H1 (cell line): ENCODE measurements at regions not wholly inside any gene's neighbourhood (a gene's known extent, or its start where the extent isn't known, plus 50 kb on each side); places are given as distances from the start of the nearest gene placed in this dataset.

Experiments used
- ATF2 ChIP-seq: IDR thresholded peaks from 2 replicates; pipeline ENCODE4 v1.6.1; 2012; ENCODE audit warnings: low read length, inconsistent platforms
- BRCA1 ChIP-seq: IDR thresholded peaks from 2 replicates; pipeline ENCODE4 v1.6.1; 2012; ENCODE audit warnings: low read depth, low read length, improper control_type of control experiment
- CHD7 ChIP-seq: fragments of 300-600 bp; sonication (generic); IDR thresholded peaks from 2 replicates; pipeline ENCODE4 v1.7.1; 2012; ENCODE audit warnings: low read length, moderate library complexity, mild to moderate bottlenecking, inconsistent platforms; ENCODE audit not compliant: insufficient replicate concordance
- CREB1 ChIP-seq: IDR thresholded peaks from 2 replicates; pipeline ENCODE4 v1.6.1; 2012; ENCODE audit warnings: inconsistent platforms
- EP300 ChIP-seq, 2 experiments: IDR thresholded peaks; 1 replicate in 1 of 2; 2 replicates in 1 of 2; pipeline ENCODE4 v1.6.1; 2011 to 2012; ENCODE audit warnings: low read depth in 2 of 2, low read length in 2 of 2, mild to moderate bottlenecking in 2 of 2, borderline replicate concordance in 1 of 2, inconsistent platforms in 1 of 2, moderate library complexity in 1 of 2
- KDM4A ChIP-seq: IDR thresholded peaks from one replicate; pipeline ENCODE4 v1.7.1; 2012; ENCODE audit warnings: low read depth, mild to moderate bottlenecking, moderate library complexity, low read length, inconsistent platforms; ENCODE audit not compliant: severe bottlenecking
- NRF1 ChIP-seq: IDR thresholded peaks from 2 replicates; pipeline ENCODE4 v1.6.1; 2011; ENCODE audit warnings: mild to moderate bottlenecking, low read depth, low read length, improper control_type of control experiment
- POLR2AphosphoS5 ChIP-seq: IDR thresholded peaks from 2 replicates; pipeline ENCODE4 v1.6.1; 2011; ENCODE audit warnings: low read depth, low read length
- SIX5 ChIP-seq: IDR thresholded peaks from 2 replicates; pipeline ENCODE4 v1.6.1; 2011; ENCODE audit warnings: mild to moderate bottlenecking, low read depth, low read length
- SP1 ChIP-seq: IDR thresholded peaks from 2 replicates; pipeline ENCODE4 v1.6.1; 2011; ENCODE audit warnings: low read depth, low read length
- SP2 ChIP-seq: IDR thresholded peaks from 2 replicates; pipeline ENCODE4 v1.6.1; 2012; ENCODE audit warnings: mild to moderate bottlenecking, low read length, inconsistent platforms
- TBP ChIP-seq: IDR thresholded peaks from 2 replicates; pipeline ENCODE4 v1.6.1; 2011; ENCODE audit warnings: low read depth, low read length, improper control_type of control experiment

DNA sequence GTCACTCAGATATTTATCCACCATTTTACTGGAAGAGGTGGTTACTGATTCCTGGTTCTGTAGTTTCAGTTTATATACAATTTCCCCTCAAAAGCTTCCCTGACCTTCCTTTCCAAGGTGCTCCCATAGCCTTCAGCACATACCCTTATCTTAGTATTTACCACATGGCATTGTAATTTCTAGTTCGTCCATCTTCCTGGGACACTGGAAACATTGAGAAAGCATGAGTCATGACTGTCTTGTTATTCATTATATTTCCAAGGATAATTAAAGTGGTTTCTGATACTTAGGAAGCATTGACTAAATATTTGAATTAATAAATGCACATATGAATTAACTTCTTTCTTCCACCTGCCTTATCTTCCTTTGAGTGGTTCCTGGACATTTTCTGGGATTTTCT lies 203.8 kb downstream of the ETAA1 start (continued):
- TF ChIP-seq CHD7 (no peak), SIX5 (no peak), CREB1 (no peak), KDM4A (no peak), SP2 (no peak), ATF2 (no peak), NRF1 (no peak), EP300 (IDR thresholded peaks at IDR 0.05; ENCODE audit: borderline replicate concordance in 1 of 2, low read depth in 2 of 2, low read length in 2 of 2) (no peak), SP1 (no peak), TBP (no peak), POLR2AphosphoS5 (no peak), BRCA1 (no peak)
